GM12865 (cell line): ENCODE measurements at regions not wholly inside any gene's neighbourhood (a gene's known extent, or its start where the extent isn't known, plus 50 kb on each side); places are given as distances from the start of the nearest gene placed in this dataset.

Source experiments
- DNase-seq: peaks from one replicate; pipeline ENCODE4 v3.0.0; 2010; ENCODE audit warnings: low read depth
- H3K4me3 ChIP-seq: 2 replicates; pipeline ENCODE4 v1.5.1; 2011; ENCODE audit warnings: mild to moderate bottlenecking, low read depth, low read length, control low read depth
- CTCF ChIP-seq: IDR thresholded peaks from 2 replicates; pipeline ENCODE4 v1.5.1; 2011; ENCODE audit warnings: low read length, control low read depth, low read depth, inconsistent platforms; ENCODE audit not compliant: insufficient read depth; ENCODE audit errors: missing control alignments

GRCh38 chr10:33048223-33048622 is 90.2 kb upstream of the ITGB1 start:
- H3K4me3 ChIP-seq: no peak overlapping the region
- no peak for DNase-seq
- no peak for TF ChIP-seq CTCF

- TF ChIP-seq CTCF: no peak
- no peak for DNase-seq
- H3K4me3 ChIP-seq: no peak overlapping the region
Observed at GRCh38 chr10:33047655-33048054, 89.6 kb upstream of the ITGB1 start.

GRCh38 chr10:33046792-33047191 is 88.8 kb upstream of the ITGB1 start:
- DNase-seq: no peak
- no peak for TF ChIP-seq CTCF
- H3K4me3 ChIP-seq: no peak overlapping the region

- no peak for DNase-seq
- TF ChIP-seq CTCF: no peak
- H3K4me3 ChIP-seq: no peak overlapping the region
Observed at GRCh38 chr10:33045421-33045820, 87.4 kb upstream of the ITGB1 start.

GRCh38 chr10:33042565-33042964 is 84.5 kb upstream of the ITGB1 start:
- H3K4me3 ChIP-seq: no peak overlapping the region
- DNase-seq: no peak
- no peak for TF ChIP-seq CTCF

- no peak for DNase-seq
- no peak for TF ChIP-seq CTCF
- H3K4me3 ChIP-seq: no peak overlapping the region
Observed at GRCh38 chr10:33041783-33042437, 83.9 kb upstream of the ITGB1 start.

- no peak overlapping the region for H3K4me3 ChIP-seq
- DNase-seq: no peak
- no peak for TF ChIP-seq CTCF
Observed at GRCh38 chr10:33040436-33040835, 82.4 kb upstream of the ITGB1 start.
